ENCODE measurements at regions not wholly inside any gene's neighbourhood (a gene's known extent, or its start where the extent isn't known, plus 50 kb on each side); places are given as distances from the start of the nearest gene placed in this dataset.
"Not testable (repeated sequence)": the region's sequence is repeated elsewhere in the genome, so short reads cannot be mapped to it uniquely, and the experiment has no call there.

DNA sequence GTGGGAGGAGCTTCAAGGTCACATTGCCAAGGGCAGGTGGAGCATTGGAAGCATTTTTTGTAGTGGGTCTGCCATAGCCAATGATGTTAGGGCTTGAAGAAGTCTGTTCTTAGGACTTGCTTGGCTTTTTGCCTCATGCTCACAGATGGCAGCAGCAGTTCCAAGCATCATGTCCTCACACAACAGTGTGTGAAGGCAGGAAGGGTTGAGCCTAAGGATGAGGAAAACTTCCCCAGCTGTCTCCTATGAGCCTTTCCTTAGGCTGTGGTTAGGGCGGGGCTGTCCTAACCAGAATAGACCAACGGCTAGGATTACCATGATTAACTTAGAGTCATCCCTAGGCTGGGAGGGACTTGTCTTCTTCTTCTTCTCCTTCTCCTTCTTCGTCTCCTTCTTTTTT, 76.2 kb upstream of the KCNA1 start:
- TF ChIP-seq TCF4 (CRISPR knock-in tag; IDR thresholded peaks at IDR 0.05; ENCODE audit: borderline replicate concordance) (no peak), SNAI2 (CRISPR knock-in tag; IDR thresholded peaks at IDR 0.05) (no peak), ZFP30 (CRISPR knock-in tag; IDR thresholded peaks at IDR 0.05) (no peak), PPARA (CRISPR knock-in tag; IDR thresholded peaks at IDR 0.05; ENCODE audit: borderline replicate concordance) (no peak), GLIS3 (CRISPR knock-in tag; IDR thresholded peaks at IDR 0.05) (no peak), ZNF565 (CRISPR knock-in tag; conservative IDR thresholded peaks at IDR 0.05; ENCODE audit: low read depth) (no peak)
- TF ChIP-seq, protein P1, sequence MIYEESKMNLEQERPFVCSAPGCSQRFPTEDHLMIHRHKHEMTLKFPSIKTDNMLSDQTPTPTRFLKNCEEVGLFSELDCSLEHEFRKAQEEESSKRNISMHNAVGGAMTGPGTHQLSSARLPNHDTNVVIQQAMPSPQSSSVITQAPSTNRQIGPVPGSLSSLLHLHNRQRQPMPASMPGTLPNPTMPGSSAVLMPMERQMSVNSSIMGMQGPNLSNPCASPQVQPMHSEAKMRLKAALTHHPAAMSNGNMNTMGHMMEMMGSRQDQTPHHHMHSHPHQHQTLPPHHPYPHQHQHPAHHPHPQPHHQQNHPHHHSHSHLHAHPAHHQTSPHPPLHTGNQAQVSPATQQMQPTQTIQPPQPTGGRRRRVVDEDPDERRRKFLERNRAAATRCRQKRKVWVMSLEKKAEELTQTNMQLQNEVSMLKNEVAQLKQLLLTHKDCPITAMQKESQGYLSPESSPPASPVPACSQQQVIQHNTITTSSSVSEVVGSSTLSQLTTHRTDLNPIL (CRISPR knock-in tag; IDR thresholded peaks at IDR 0.05; ENCODE audit: low read depth) = no peak
- ATAC-seq = no peak

DNA sequence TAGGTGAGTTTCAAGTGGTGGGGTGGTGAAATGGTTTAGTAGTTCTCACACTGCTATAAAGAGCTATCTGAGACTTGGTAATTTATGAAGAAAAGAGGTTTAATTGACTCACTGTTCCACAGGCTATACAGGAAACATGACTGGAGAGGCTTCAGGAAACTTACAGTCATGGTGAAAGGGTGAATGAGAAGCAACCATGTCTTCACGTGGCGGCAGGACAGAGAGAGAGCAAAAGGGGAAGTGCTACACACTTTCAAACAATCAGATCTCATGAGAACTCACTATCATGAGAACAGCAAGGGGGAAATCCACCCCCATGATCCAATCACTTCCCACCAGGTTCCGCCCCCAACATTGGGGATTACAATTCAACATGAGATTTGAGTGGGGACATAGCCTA, 67.3 kb upstream of the KCNA1 start:
- ATAC-seq = not testable (repeated sequence)

DNA sequence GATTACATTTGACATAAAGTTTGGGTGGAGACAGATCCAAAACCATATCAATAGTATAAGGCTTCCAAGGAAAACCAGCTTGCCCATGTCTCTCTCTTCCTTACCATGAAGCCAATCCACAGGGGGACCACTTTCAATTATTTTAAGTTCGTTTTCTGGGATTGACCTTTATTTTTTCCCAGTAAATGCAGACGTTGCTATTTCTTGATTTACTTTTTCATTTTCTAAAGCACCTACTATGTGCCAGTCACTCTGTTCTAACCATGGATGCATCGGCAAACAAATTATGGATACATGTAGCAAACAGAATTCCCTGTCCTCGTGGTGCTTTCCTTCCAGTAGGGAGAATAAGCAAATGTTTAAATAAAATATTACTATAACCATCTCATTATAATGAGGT, 65.8 kb upstream of the KCNA1 start:
- ATAC-seq = no peak
- TF ChIP-seq ZNF70 (CRISPR knock-in tag; IDR thresholded peaks at IDR 0.05) (no peak), BACH2 (CRISPR knock-in tag; IDR thresholded peaks at IDR 0.05; ENCODE audit: borderline replicate concordance) (no peak), ZNF565 (CRISPR knock-in tag; conservative IDR thresholded peaks at IDR 0.05; ENCODE audit: low read depth) (no peak), CSDC2 (CRISPR knock-in tag; IDR thresholded peaks at IDR 0.05) (no peak)
- TF ChIP-seq, protein P2, sequence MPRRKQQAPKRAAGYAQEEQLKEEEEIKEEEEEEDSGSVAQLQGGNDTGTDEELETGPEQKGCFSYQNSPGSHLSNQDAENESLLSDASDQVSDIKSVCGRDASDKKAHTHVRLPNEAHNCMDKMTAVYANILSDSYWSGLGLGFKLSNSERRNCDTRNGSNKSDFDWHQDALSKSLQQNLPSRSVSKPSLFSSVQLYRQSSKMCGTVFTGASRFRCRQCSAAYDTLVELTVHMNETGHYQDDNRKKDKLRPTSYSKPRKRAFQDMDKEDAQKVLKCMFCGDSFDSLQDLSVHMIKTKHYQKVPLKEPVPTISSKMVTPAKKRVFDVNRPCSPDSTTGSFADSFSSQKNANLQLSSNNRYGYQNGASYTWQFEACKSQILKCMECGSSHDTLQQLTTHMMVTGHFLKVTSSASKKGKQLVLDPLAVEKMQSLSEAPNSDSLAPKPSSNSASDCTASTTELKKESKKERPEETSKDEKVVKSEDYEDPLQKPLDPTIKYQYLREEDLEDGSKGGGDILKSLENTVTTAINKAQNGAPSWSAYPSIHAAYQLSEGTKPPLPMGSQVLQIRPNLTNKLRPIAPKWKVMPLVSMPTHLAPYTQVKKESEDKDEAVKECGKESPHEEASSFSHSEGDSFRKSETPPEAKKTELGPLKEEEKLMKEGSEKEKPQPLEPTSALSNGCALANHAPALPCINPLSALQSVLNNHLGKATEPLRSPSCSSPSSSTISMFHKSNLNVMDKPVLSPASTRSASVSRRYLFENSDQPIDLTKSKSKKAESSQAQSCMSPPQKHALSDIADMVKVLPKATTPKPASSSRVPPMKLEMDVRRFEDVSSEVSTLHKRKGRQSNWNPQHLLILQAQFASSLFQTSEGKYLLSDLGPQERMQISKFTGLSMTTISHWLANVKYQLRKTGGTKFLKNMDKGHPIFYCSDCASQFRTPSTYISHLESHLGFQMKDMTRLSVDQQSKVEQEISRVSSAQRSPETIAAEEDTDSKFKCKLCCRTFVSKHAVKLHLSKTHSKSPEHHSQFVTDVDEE (CRISPR knock-in tag; IDR thresholded peaks at IDR 0.05) = no peak

DNA sequence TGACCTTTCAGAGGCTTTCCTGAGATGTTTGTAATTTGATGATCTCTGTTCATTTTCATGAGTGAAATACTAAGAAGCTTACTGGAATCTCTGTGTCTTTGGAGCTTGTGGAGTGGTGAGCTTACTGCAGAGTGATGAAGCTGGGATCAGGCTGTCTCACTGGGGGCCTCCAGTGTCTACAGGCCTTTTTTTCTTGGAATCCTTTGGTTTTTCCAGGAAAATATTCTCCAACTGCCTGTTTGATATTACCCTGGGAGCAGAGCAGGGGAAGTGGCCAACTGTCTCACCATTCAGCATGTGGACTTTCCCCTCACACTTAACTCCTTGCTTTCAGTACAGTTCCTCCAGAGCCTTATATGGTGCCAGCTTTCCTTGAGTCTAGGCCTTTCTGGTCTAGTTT, 62.0 kb upstream of the KCNA1 start:
- TF ChIP-seq GLIS3 (CRISPR knock-in tag; IDR thresholded peaks at IDR 0.05) (no peak), ZFP30 (CRISPR knock-in tag; IDR thresholded peaks at IDR 0.05) (no peak), OSR1 (CRISPR knock-in tag; IDR thresholded peaks at IDR 0.05) (no peak), ISL1 (CRISPR knock-in tag; IDR thresholded peaks at IDR 0.05) (no peak), SNAI2 (CRISPR knock-in tag; IDR thresholded peaks at IDR 0.05) (no peak), BACH2 (CRISPR knock-in tag; IDR thresholded peaks at IDR 0.05; ENCODE audit: borderline replicate concordance) (no peak), PPARA (CRISPR knock-in tag; IDR thresholded peaks at IDR 0.05; ENCODE audit: borderline replicate concordance) (no peak), ZNF565 (CRISPR knock-in tag; conservative IDR thresholded peaks at IDR 0.05; ENCODE audit: low read depth) (no peak), ESRRG (CRISPR knock-in tag; IDR thresholded peaks at IDR 0.05) (no peak), ZNF70 (CRISPR knock-in tag; IDR thresholded peaks at IDR 0.05) (no peak), ZNF8 (CRISPR knock-in tag; IDR thresholded peaks at IDR 0.05) (no peak), TOX (CRISPR knock-in tag; IDR thresholded peaks at IDR 0.05; ENCODE audit: borderline replicate concordance) (no peak), ZFP3 (CRISPR knock-in tag; IDR thresholded peaks at IDR 0.05) (no peak), ARNTL (CRISPR knock-in tag; IDR thresholded peaks at IDR 0.05; ENCODE audit: borderline replicate concordance, low read depth) (no peak)
- TF ChIP-seq, protein P3, sequence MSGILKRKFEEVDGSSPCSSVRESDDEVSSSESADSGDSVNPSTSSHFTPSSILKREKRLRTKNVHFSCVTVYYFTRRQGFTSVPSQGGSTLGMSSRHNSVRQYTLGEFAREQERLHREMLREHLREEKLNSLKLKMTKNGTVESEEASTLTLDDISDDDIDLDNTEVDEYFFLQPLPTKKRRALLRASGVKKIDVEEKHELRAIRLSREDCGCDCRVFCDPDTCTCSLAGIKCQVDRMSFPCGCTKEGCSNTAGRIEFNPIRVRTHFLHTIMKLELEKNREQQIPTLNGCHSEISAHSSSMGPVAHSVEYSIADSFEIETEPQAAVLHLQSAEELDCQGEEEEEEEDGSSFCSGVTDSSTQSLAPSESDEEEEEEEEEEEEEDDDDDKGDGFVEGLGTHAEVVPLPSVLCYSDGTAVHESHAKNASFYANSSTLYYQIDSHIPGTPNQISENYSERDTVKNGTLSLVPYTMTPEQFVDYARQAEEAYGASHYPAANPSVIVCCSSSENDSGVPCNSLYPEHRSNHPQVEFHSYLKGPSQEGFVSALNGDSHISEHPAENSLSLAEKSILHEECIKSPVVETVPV (CRISPR knock-in tag; IDR thresholded peaks at IDR 0.05) = no peak
- TF ChIP-seq, protein P1 (CRISPR knock-in tag; IDR thresholded peaks at IDR 0.05; ENCODE audit: low read depth) = no peak
- TF ChIP-seq, protein P4, sequence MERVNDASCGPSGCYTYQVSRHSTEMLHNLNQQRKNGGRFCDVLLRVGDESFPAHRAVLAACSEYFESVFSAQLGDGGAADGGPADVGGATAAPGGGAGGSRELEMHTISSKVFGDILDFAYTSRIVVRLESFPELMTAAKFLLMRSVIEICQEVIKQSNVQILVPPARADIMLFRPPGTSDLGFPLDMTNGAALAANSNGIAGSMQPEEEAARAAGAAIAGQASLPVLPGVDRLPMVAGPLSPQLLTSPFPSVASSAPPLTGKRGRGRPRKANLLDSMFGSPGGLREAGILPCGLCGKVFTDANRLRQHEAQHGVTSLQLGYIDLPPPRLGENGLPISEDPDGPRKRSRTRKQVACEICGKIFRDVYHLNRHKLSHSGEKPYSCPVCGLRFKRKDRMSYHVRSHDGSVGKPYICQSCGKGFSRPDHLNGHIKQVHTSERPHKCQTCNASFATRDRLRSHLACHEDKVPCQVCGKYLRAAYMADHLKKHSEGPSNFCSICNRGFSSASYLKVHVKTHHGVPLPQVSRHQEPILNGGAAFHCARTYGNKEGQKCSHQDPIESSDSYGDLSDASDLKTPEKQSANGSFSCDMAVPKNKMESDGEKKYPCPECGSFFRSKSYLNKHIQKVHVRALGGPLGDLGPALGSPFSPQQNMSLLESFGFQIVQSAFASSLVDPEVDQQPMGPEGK (CRISPR knock-in tag; IDR thresholded peaks at IDR 0.05; ENCODE audit: borderline replicate concordance) = no peak
- TF ChIP-seq, protein P5, sequence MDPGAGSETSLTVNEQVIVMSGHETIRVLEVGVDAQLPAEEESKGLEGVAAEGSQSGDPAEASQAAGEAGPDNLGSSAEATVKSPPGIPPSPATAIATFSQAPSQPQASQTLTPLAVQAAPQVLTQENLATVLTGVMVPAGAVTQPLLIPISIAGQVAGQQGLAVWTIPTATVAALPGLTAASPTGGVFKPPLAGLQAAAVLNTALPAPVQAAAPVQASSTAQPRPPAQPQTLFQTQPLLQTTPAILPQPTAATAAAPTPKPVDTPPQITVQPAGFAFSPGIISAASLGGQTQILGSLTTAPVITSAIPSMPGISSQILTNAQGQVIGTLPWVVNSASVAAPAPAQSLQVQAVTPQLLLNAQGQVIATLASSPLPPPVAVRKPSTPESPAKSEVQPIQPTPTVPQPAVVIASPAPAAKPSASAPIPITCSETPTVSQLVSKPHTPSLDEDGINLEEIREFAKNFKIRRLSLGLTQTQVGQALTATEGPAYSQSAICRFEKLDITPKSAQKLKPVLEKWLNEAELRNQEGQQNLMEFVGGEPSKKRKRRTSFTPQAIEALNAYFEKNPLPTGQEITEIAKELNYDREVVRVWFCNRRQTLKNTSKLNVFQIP (CRISPR knock-in tag; IDR thresholded peaks at IDR 0.05; ENCODE audit: borderline replicate concordance, low read depth) = no peak

More for the DNA sequence above, 62.0 kb upstream of the KCNA1 start:
- no peak for ATAC-seq
